H1 (cell line): ENCODE measurements at regions not wholly inside any gene's neighbourhood (a gene's known extent, or its start where the extent isn't known, plus 50 kb on each side); places are given as distances from the start of the nearest gene placed in this dataset.

Experiments used
- CTCF ChIA-PET: fragments of 300-600 bp; sonication (Branson Sonifier 250); formaldehyde crosslinking; loops from one replicate; lab custom pipeline; 2021; ENCODE audit not compliant: partially characterized antibody; lab: Charles Lee
- POLR2A ChIA-PET: fragments of 300-600 bp; sonication (Branson Sonifier 250); formaldehyde crosslinking; loops from one replicate; lab custom pipeline; 2021; ENCODE audit warnings: inconsistent platforms; ENCODE audit not compliant: partially characterized antibody; lab: Charles Lee
- DNase-seq, 2 experiments: peaks; one replicate each; pipeline versions ENCODE4 v3.0.0 to v3.0.0-alpha.2; 2010 to 2022; ENCODE audit warnings: low spot score in 2 of 2, low read depth in 1 of 2, mixed read lengths in 1 of 2
- FAIRE-seq: peaks from 2 replicates; lab custom pipeline; 2011; peaks lifted over from hg19 to GRCh38; lab: Jason Lieb, UNC
- H2AFZ ChIP-seq: 2 replicates; pipeline ENCODE4 v1.8.1; 2012; ENCODE audit warnings: low read length, inconsistent platforms
- H2AK5ac ChIP-seq: 2 replicates; pipeline ENCODE4 v1.6.1; 2013; ENCODE audit warnings: low read depth, low read length
- H2BK120ac ChIP-seq: replicated peaks from 2 replicates; pipeline ENCODE3; 2013; ENCODE audit warnings: low read depth, low read length, inconsistent platforms
- H2BK12ac ChIP-seq: 2 replicates; pipeline ENCODE4 v1.6.1; 2013; ENCODE audit warnings: low read depth, low read length
- H2BK15ac ChIP-seq: 2 replicates; pipeline ENCODE4 v1.6.1; 2013; ENCODE audit warnings: low read length
- H2BK20ac ChIP-seq: 2 replicates; pipeline ENCODE4 v1.6.1; 2013; ENCODE audit warnings: low read length
- H2BK5ac ChIP-seq: 2 replicates; pipeline ENCODE4 v1.6.1; 2013; ENCODE audit warnings: low read depth, low read length
- H3K14ac ChIP-seq: 2 replicates; pipeline ENCODE4 v1.6.1; 2013; ENCODE audit warnings: inconsistent platforms; ENCODE audit not compliant: insufficient read length
- H3K18ac ChIP-seq: 2 replicates; pipeline ENCODE4 v1.6.1; 2013; ENCODE audit warnings: low read length; ENCODE audit errors: extremely low read depth
- H3K23ac ChIP-seq: 2 replicates; pipeline ENCODE4 v1.6.1; 2013; ENCODE audit warnings: inconsistent platforms; ENCODE audit not compliant: insufficient read length
- H3K23me2 ChIP-seq: 2 replicates; pipeline ENCODE4 v1.6.1; 2013; ENCODE audit warnings: low read depth, low read length
- H3K27ac ChIP-seq: 2 replicates; pipeline ENCODE4 v1.6.1; 2011; ENCODE audit warnings: low read depth, low read length, inconsistent platforms
- H3K27me3 ChIP-seq, 4 experiments: replicated peaks in 1 of 4; 1 replicate in 1 of 4; 2 replicates in 3 of 4; pipeline versions ENCODE4 v1.6.1 to v1.8.1; 2011 to 2013; ENCODE audit warnings: low read length in 3 of 4, mild to moderate bottlenecking in 3 of 4, inconsistent platforms in 2 of 4, mixed read lengths in 2 of 4, moderate library complexity in 1 of 4; ENCODE audit not compliant: control insufficient read depth in 3 of 4, insufficient read depth in 3 of 4; ENCODE audit errors: extremely low read depth in 1 of 4
- H3K36me3 ChIP-seq, 4 experiments: 2 replicates each; pipeline versions ENCODE4 v1.6.1 to v1.8.1; 2011 to 2013; ENCODE audit warnings: mild to moderate bottlenecking in 4 of 4, low read length in 3 of 4, moderate library complexity in 2 of 4, control low read depth in 1 of 4, inconsistent platforms in 1 of 4; ENCODE audit not compliant: insufficient read depth in 4 of 4, control insufficient read depth in 2 of 4
- H3K4ac ChIP-seq: replicated peaks from 2 replicates; pipeline ENCODE3; 2013; ENCODE audit warnings: low read length, low read depth, mixed read lengths, inconsistent platforms; ENCODE audit not compliant: insufficient read length
- H3K4me1 ChIP-seq, 4 experiments: replicated peaks in 1 of 4; 1 replicate in 1 of 4; 2 replicates in 3 of 4; pipeline versions ENCODE4 v1.6.1 to v1.8.1; 2011 to 2013; ENCODE audit warnings: low read length in 3 of 4, inconsistent platforms in 2 of 4, mixed read lengths in 1 of 4; ENCODE audit not compliant: insufficient read depth in 4 of 4, control insufficient read depth in 3 of 4
- H3K4me2 ChIP-seq, 2 experiments: 2 replicates each; pipeline versions ENCODE4 v1.6.1 to v1.8.1; 2011 to 2013; ENCODE audit warnings: low read depth in 2 of 2, low read length in 2 of 2, control low read depth in 1 of 2, inconsistent platforms in 1 of 2, mild to moderate bottlenecking in 1 of 2; ENCODE audit not compliant: insufficient read depth in 1 of 2
- H3K4me3 ChIP-seq, 4 experiments: fragments of 200-600, 300-600 bp in 1 of 4; sonication (generic), shearing (Covaris generic), sonication (Bioruptor Twin) in 1 of 4; 2 replicates each; pipeline versions ENCODE4 v1.5.1 to v1.8.1; 2011 to 2016; ENCODE audit warnings: low read length in 4 of 4, low read depth in 3 of 4, control low read depth in 2 of 4, inconsistent platforms in 2 of 4, mild to moderate bottlenecking in 2 of 4, mixed read lengths in 1 of 4, moderate library complexity in 1 of 4; ENCODE audit not compliant: insufficient read depth in 2 of 4; ENCODE audit errors: extremely low read depth in 1 of 4
- H3K56ac ChIP-seq: replicated peaks from 2 replicates; pipeline ENCODE3; 2013; ENCODE audit warnings: low read depth, mild to moderate bottlenecking, mixed read lengths, low read length, inconsistent platforms; ENCODE audit not compliant: insufficient read length
- H3K79me1 ChIP-seq: 2 replicates; pipeline ENCODE4 v1.6.1; 2013; ENCODE audit warnings: low read depth, low read length, control low read depth
- H3K79me2 ChIP-seq, 2 experiments: 2 replicates each; pipeline versions ENCODE4 v1.6.1 to v1.8.1; 2012 to 2013; ENCODE audit warnings: low read length in 2 of 2, mild to moderate bottlenecking in 2 of 2, inconsistent platforms in 1 of 2; ENCODE audit not compliant: insufficient read depth in 2 of 2, control insufficient read depth in 1 of 2
- H3K9ac ChIP-seq, 4 experiments: replicated peaks in 1 of 4; 1 replicate in 1 of 4; 2 replicates in 3 of 4; pipeline versions ENCODE4 v1.6.1 to v1.8.1; 2011 to 2013; ENCODE audit warnings: low read depth in 3 of 4, low read length in 3 of 4, control low read depth in 2 of 4, mild to moderate bottlenecking in 2 of 4, moderate library complexity in 2 of 4, inconsistent platforms in 1 of 4; ENCODE audit errors: extremely low read depth in 1 of 4
- H3K9me3 ChIP-seq, 2 experiments: 2 replicates each; pipeline versions ENCODE4 v1.6.1 to v1.8.1; 2012 to 2013; ENCODE audit warnings: mild to moderate bottlenecking in 2 of 2, moderate library complexity in 2 of 2, control low read depth in 1 of 2, inconsistent platforms in 1 of 2, low read depth in 1 of 2, low read length in 1 of 2, mixed read lengths in 1 of 2; ENCODE audit not compliant: insufficient read depth in 2 of 2
- H4K20me1 ChIP-seq, 2 experiments: replicated peaks in 1 of 2; 2 replicates each; pipeline versions ENCODE3 to v1.8.1; 2011 to 2013; ENCODE audit warnings: inconsistent platforms in 2 of 2, low read length in 2 of 2, mild to moderate bottlenecking in 1 of 2; ENCODE audit not compliant: insufficient read depth in 2 of 2, control insufficient read depth in 1 of 2
- H4K5ac ChIP-seq: 2 replicates; pipeline ENCODE4 v1.6.1; 2013; ENCODE audit warnings: low read length, low read depth, mixed read lengths, inconsistent platforms; ENCODE audit not compliant: insufficient read length
- H4K8ac ChIP-seq: 2 replicates; pipeline ENCODE4 v1.8.0; 2013; ENCODE audit warnings: mild to moderate bottlenecking, moderate library complexity, low read length, inconsistent platforms; ENCODE audit not compliant: insufficient read depth; ENCODE audit errors: extremely low read depth
- H4K91ac ChIP-seq: replicated peaks from 2 replicates; pipeline ENCODE3; 2013; ENCODE audit warnings: low read length, mixed read lengths, inconsistent platforms; ENCODE audit not compliant: insufficient read length
- BRCA1 ChIP-seq: IDR thresholded peaks from 2 replicates; pipeline ENCODE4 v1.6.1; 2012; ENCODE audit warnings: low read depth, low read length, improper control_type of control experiment
- CBX5 ChIP-seq: fragments of 300-800, 300-1000 bp; sonication (generic); IDR thresholded peaks from 2 replicates; pipeline ENCODE4 v1.7.1; 2016; ENCODE audit warnings: antibody characterized with exemption, low read length, low read depth
- CREB1 ChIP-seq: IDR thresholded peaks from 2 replicates; pipeline ENCODE4 v1.6.1; 2012; ENCODE audit warnings: inconsistent platforms
- JUND ChIP-seq: IDR thresholded peaks from 2 replicates; pipeline ENCODE4 v1.6.1; 2011; ENCODE audit warnings: mild to moderate bottlenecking, improper control_type of control experiment, low read length
- KDM4A ChIP-seq: IDR thresholded peaks from one replicate; pipeline ENCODE4 v1.7.1; 2012; ENCODE audit warnings: low read depth, mild to moderate bottlenecking, moderate library complexity, low read length, inconsistent platforms; ENCODE audit not compliant: severe bottlenecking
- POU5F1 ChIP-seq: IDR thresholded peaks from 2 replicates; pipeline ENCODE4 v1.6.1; 2011; ENCODE audit warnings: low read depth, mild to moderate bottlenecking, low read length, moderate library complexity
- RAD21 ChIP-seq, 2 experiments: IDR thresholded peaks in 1 of 2; conservative IDR thresholded peaks in 1 of 2; 2 replicates each; pipeline ENCODE4 v1.6.1; 2011; ENCODE audit warnings: low read depth in 2 of 2, low read length in 2 of 2, improper control_type of control experiment in 1 of 2, inconsistent platforms in 1 of 2, mild to moderate bottlenecking in 1 of 2, moderate library complexity in 1 of 2
- SIRT6 ChIP-seq: IDR thresholded peaks from one replicate; pipeline ENCODE4 v1.7.1; 2012; ENCODE audit warnings: low read length, inconsistent platforms
- SP1 ChIP-seq: IDR thresholded peaks from 2 replicates; pipeline ENCODE4 v1.6.1; 2011; ENCODE audit warnings: low read depth, low read length
- TCF12 ChIP-seq: IDR thresholded peaks from 2 replicates; pipeline ENCODE4 v1.6.1; 2011; ENCODE audit warnings: low read depth, mild to moderate bottlenecking, low read length
- TF ChIP-seq, protein P1 (sequence below): IDR thresholded peaks from 2 replicates; pipeline ENCODE4 v1.6.1; 2011; ENCODE audit warnings: low read depth, mild to moderate bottlenecking, low read length; ENCODE audit not compliant: insufficient read depth
- TF ChIP-seq, protein P2 (sequence below): IDR thresholded peaks from 2 replicates; pipeline ENCODE4 v1.6.1; 2011; ENCODE audit warnings: low read length, improper control_type of control experiment

DNA sequence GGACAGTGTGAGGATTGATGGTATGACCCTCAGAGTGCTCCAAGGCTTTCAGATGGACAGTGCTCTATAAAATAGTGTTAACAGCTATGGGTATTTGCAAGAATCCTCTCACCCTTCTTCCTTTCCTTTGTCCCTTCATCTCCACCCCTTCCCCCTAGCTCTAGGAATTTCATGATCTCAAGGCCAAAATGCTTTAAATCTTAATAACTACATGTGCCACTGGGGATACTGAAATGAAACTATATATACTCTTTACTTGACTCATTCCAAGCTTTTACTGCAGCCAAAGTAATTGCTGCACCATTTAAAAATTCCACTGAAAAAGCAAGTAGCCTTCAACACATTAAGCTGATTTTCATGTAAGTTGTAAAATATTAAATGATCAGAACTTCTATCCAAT, 361.6 kb upstream of the SLC30A5 start:
- CTCF ChIA-PET: interaction anchor here (0.6 to 1.5 kb wide), 2 partner anchors 320 to 361 kb away, joined by 3 to 4 read pairs; partner anchors contain the start of gene SLC30A5

More for the DNA sequence above, 361.6 kb upstream of the SLC30A5 start:
- Histone ChIP-seq H3K4ac (no peak overlapping the region), H2BK15ac (no peak overlapping the region), H2BK20ac (no peak overlapping the region), H2BK5ac (no peak overlapping the region), H3K4me3 (no peak overlapping the region), H3K4me1 (peaks cover 0 to 3% (median 0%) of the 10 kb centered on the region in 4 experiments; a peak in 1 of 7 replicates), H3K14ac (no peak overlapping the region), H3K9me3 (no peaks in the 10 kb centered on the region), H2BK12ac (no peak overlapping the region), H3K9ac (no peak overlapping the region), H3K27me3 (peaks cover 0 to 1% (median 0%) of the 10 kb centered on the region in 4 experiments; a peak in 1 of 7 replicates), H3K36me3 (no peaks in the 10 kb centered on the region), H3K56ac (no peak overlapping the region), H4K91ac (no peak overlapping the region), H3K23me2 (no peaks in the 10 kb centered on the region), H3K79me1 (no peaks in the 10 kb centered on the region), H4K8ac (no peak overlapping the region), H2AFZ (no peak overlapping the region), H3K4me2 (no peak overlapping the region), H2BK120ac (no peak overlapping the region), H4K20me1 (no peaks in the 10 kb centered on the region), H3K18ac (no peak overlapping the region), H3K79me2 (no peaks in the 10 kb centered on the region), H3K27ac (no peak overlapping the region), H2AK5ac (no peak overlapping the region), H4K5ac (no peak overlapping the region), H3K23ac (no peak overlapping the region)
- no peak for TF ChIP-seq CBX5
- no peak for TF ChIP-seq KDM4A
- no peak for TF ChIP-seq RAD21 (IDR thresholded peaks at IDR 0.05 in 1 of 2, conservative IDR thresholded peaks at IDR 0.05 in 1 of 2; ENCODE audit: low read depth in 2 of 2, low read length in 2 of 2)
- TF ChIP-seq, protein P1, sequence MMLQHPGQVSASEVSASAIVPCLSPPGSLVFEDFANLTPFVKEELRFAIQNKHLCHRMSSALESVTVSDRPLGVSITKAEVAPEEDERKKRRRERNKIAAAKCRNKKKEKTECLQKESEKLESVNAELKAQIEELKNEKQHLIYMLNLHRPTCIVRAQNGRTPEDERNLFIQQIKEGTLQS: no peak
- no peak for TF ChIP-seq BRCA1
- TF ChIP-seq CREB1: no peak
- TF ChIP-seq POU5F1: no peak
- TF ChIP-seq TCF12: no peak
- TF ChIP-seq, protein P2, sequence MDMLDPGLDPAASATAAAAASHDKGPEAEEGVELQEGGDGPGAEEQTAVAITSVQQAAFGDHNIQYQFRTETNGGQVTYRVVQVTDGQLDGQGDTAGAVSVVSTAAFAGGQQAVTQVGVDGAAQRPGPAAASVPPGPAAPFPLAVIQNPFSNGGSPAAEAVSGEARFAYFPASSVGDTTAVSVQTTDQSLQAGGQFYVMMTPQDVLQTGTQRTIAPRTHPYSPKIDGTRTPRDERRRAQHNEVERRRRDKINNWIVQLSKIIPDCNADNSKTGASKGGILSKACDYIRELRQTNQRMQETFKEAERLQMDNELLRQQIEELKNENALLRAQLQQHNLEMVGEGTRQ: no peak
- no peak for TF ChIP-seq SIRT6
- no peak for TF ChIP-seq SP1
- no peak for TF ChIP-seq JUND
- FAIRE-seq: no peak
- POLR2A ChIA-PET: no interaction called here
- DNase-seq: no peak
